IMR-90 (cell line): ENCODE measurements at regions not wholly inside any gene's neighbourhood (a gene's known extent, or its start where the extent isn't known, plus 50 kb on each side); places are given as distances from the start of the nearest gene placed in this dataset.

Experiments used
- ATAC-seq: fragments of 200-7000 bp; cut with Tn5 transposase; 2 replicates; pipeline ENCODE4 v1.9.1; 2020; ENCODE audit warnings: low read depth, mild to moderate bottlenecking, moderate library complexity
- BruUV-seq: library from RNA; stranded (reverse); fragments of 400-500 nt; replicated peaks from 2 replicates; lab custom pipeline; 2021; lab: Mats Ljungman, UMichigan
- CTCF ChIA-PET: fragments of 300-600 bp; formaldehyde crosslinking; extraction: SDS; loops from one replicate; lab custom pipeline; 2021; ENCODE audit warnings: antibody characterized with exemption; lab: Yijun Ruan, JAX
- POLR2A ChIA-PET: fragments of 300-600 bp; sonication (Branson Sonifier 250); formaldehyde crosslinking; loops from one replicate; lab custom pipeline; 2022; ENCODE audit warnings: antibody characterized with exemption; ENCODE audit not compliant: unreplicated experiment; lab: Charles Lee
- DNase-seq: peaks from one replicate; pipeline ENCODE4 v3.0.0; 2013
- H2AFZ ChIP-seq: replicated peaks from 2 replicates; pipeline ENCODE3; 2013; ENCODE audit warnings: low read length, mild to moderate bottlenecking; ENCODE audit not compliant: poor library complexity
- H2AK5ac ChIP-seq: 2 replicates; pipeline ENCODE4 v1.6.1; 2013; ENCODE audit warnings: low read depth, low read length, inconsistent platforms
- H2AK9ac ChIP-seq: replicated peaks from 2 replicates; pipeline ENCODE3; 2013; ENCODE audit warnings: mild to moderate bottlenecking, low read depth, low read length, moderate library complexity; ENCODE audit not compliant: poor library complexity
- H2BK120ac ChIP-seq: 2 replicates; pipeline ENCODE4 v1.6.1; 2013; ENCODE audit warnings: low read depth, low read length, inconsistent platforms
- H2BK15ac ChIP-seq: 3 replicates; pipeline ENCODE4 v1.6.1; 2013; ENCODE audit warnings: low read depth, low read length, inconsistent platforms
- H2BK20ac ChIP-seq: 2 replicates; pipeline ENCODE4 v1.6.1; 2013; ENCODE audit warnings: low read depth, mild to moderate bottlenecking, inconsistent platforms, low read length, moderate library complexity
- H2BK5ac ChIP-seq: 2 replicates; pipeline ENCODE4 v1.6.1; 2013; ENCODE audit warnings: mild to moderate bottlenecking, low read depth, low read length, inconsistent platforms; ENCODE audit not compliant: poor library complexity, severe bottlenecking
- H3K14ac ChIP-seq: replicated peaks from 2 replicates; pipeline ENCODE4 v1.6.1; 2013; ENCODE audit warnings: low read depth, low read length, inconsistent platforms
- H3K18ac ChIP-seq: 2 replicates; pipeline ENCODE4 v1.6.1; 2013; ENCODE audit warnings: low read depth, low read length, control low read depth
- H3K23ac ChIP-seq: 2 replicates; pipeline ENCODE4 v1.6.1; 2013; ENCODE audit warnings: low read depth, low read length, inconsistent platforms
- H3K27ac ChIP-seq: 2 replicates; pipeline ENCODE4 v1.5.1; 2013; ENCODE audit warnings: mild to moderate bottlenecking, control low read depth, low read length; ENCODE audit not compliant: insufficient read depth
- H3K27me3 ChIP-seq: 2 replicates; pipeline ENCODE4 v1.6.1; 2013; ENCODE audit warnings: low read length; ENCODE audit not compliant: control insufficient read depth, insufficient read depth
- H3K36me3 ChIP-seq: 2 replicates; pipeline ENCODE4 v1.6.1; 2013; ENCODE audit warnings: low read length, mixed read lengths; ENCODE audit not compliant: control insufficient read depth, insufficient read depth
- H3K4ac ChIP-seq: 2 replicates; pipeline ENCODE4 v1.6.1; 2013; ENCODE audit warnings: low read depth, low read length, inconsistent platforms
- H3K4me1 ChIP-seq: 2 replicates; pipeline ENCODE4 v1.6.1; 2013; ENCODE audit warnings: low read length, mixed read lengths; ENCODE audit not compliant: control insufficient read depth, insufficient read depth
- H3K4me2 ChIP-seq: 2 replicates; pipeline ENCODE4 v1.6.1; 2013; ENCODE audit warnings: low read depth, mild to moderate bottlenecking, control low read depth, low read length, moderate library complexity
- H3K4me3 ChIP-seq: 2 replicates; pipeline ENCODE4 v1.5.1; 2013; ENCODE audit warnings: low read depth, mild to moderate bottlenecking, control low read depth, low read length, moderate library complexity; ENCODE audit not compliant: insufficient read depth
- H3K56ac ChIP-seq: 2 replicates; pipeline ENCODE4 v1.6.1; 2013; ENCODE audit warnings: low read length, inconsistent platforms; ENCODE audit not compliant: insufficient read depth; ENCODE audit errors: extremely low read depth
- H3K79me1 ChIP-seq, 2 experiments: 2 replicates each; pipeline ENCODE4 v1.6.1; 2013; ENCODE audit warnings: low read length in 2 of 2, inconsistent platforms in 1 of 2, low read depth in 1 of 2
- H3K9ac ChIP-seq: 2 replicates; pipeline ENCODE4 v1.6.1; 2013; ENCODE audit warnings: low read depth, low read length, control low read depth
- H3K9me1 ChIP-seq: 2 replicates; pipeline ENCODE4 v1.6.1; 2013; ENCODE audit warnings: low read length, inconsistent platforms; ENCODE audit not compliant: insufficient read depth
- H3K9me3 ChIP-seq: 2 replicates; pipeline ENCODE4 v1.6.1; 2013; ENCODE audit warnings: low read length; ENCODE audit not compliant: control insufficient read depth, insufficient read depth
- H4K20me1 ChIP-seq: 2 replicates; pipeline ENCODE4 v1.6.1; 2013; ENCODE audit warnings: low read length, inconsistent platforms; ENCODE audit not compliant: insufficient read depth
- H4K5ac ChIP-seq: 2 replicates; pipeline ENCODE4 v1.6.1; 2013; ENCODE audit warnings: mild to moderate bottlenecking, low read depth, low read length, control low read depth
- H4K8ac ChIP-seq, 2 experiments: 2 replicates each; pipeline ENCODE4 v1.6.1; 2013; ENCODE audit warnings: low read depth in 2 of 2, low read length in 2 of 2, control low read depth in 1 of 2, inconsistent platforms in 1 of 2
- H4K91ac ChIP-seq: 2 replicates; pipeline ENCODE4 v1.6.1; 2013; ENCODE audit warnings: low read depth, low read length, inconsistent platforms; ENCODE audit not compliant: insufficient read depth
- CEBPB ChIP-seq: IDR thresholded peaks from 2 replicates; pipeline ENCODE4 v1.6.1; 2012; ENCODE audit warnings: low read depth, low read length, improper control_type of control experiment
- WGBS, 2 experiments: methylation state at CpG; one replicate each; pipeline versions ENCODE4 v1.1.5 to v1.1.7; 2013; ENCODE audit warnings: missing lambda C conversion rate in 2 of 2; ENCODE audit not compliant: insufficient read length in 1 of 2; ENCODE audit errors: extremely low coverage in 2 of 2; 5-methylcytosine and 5-hydroxymethylcytosine counted together
- dilution Hi-C: fragments of 300-500 bp; cut with HindIII; formaldehyde crosslinking; loops from one replicate; pipeline ENCODE4 v1.14.3; 2018; ENCODE audit warnings: low sequenced_read_pairs; ENCODE audit not compliant: unreplicated experiment
- in situ Hi-C: fragments of 300-500 bp; cut with MboI; formaldehyde crosslinking; loops from 3 replicates; pipeline ENCODE4 v1.14.3; 2019; ENCODE audit warnings: low sequenced_read_pairs, inconsistent platforms, mixed read lengths
- intact Hi-C: fragments of 100-400 bp; cut with micrococcal nuclease; formaldehyde crosslinking; loops from 2 replicates; pipeline ENCODE4 v1.10.0; 2022
- TF ChIP-seq, protein P1 (sequence below): fragments of 150-350 bp; IDR thresholded peaks from 2 replicates; pipeline ENCODE4 v1.6.1; 2016; ENCODE audit warnings: low read depth, mild to moderate bottlenecking, low read length, moderate library complexity, borderline replicate concordance

DNA sequence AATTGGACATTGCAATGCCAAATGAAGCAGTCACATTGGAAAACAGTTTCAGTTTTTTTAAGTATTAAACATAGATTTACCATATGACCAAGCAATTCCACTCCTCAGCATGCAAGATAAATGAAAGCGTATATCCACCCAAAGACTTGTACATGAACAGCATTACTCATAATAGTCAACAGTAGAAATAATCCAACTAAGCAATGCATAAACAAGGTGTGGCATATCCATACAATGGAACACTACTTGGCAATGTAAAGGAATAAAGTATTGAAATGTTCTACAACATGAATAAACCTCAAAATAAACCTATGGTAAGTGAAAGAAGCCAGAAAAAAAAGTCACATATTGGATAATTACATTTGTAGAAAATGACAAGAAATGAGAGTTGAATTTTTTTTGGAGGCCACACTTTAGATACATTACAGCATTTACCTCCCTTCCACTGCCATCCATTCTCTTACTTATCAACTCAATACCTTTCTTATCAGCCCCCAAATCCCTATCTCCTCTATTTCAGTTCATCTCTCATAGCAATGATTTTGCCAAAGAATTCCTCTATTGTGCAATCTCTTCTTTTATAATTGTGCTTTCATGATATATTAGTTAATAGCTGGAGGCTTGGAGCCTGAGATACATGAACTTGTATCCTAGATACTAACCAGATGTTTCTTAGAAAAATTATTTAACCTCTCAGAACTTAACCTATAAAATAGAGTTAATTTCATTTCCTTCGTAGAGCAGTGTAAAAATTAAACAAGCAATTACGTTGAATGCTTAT is 414.2 kb upstream of the C1orf87 start:
- Histone ChIP-seq H2AK5ac (no peak overlapping the region), H2BK15ac (no peak overlapping the region), H2BK120ac (no peak overlapping the region), H4K5ac (no peak overlapping the region), H2AFZ (no peak overlapping the region), H4K91ac (no peak overlapping the region), H3K4me2 (no peak overlapping the region), H3K23ac (no peak overlapping the region), H3K27ac (no peak overlapping the region), H4K20me1 (no peaks in the 10 kb centered on the region), H3K4me1 (no peaks in the 10 kb centered on the region), H3K79me1 (no peaks in the 10 kb centered on the region), H3K9me1 (no peaks in the 10 kb centered on the region), H3K27me3 (no peaks in the 10 kb centered on the region), H3K9ac (no peak overlapping the region), H3K18ac (no peak overlapping the region), H3K4ac (no peak overlapping the region), H2AK9ac (no peak overlapping the region), H3K4me3 (no peak overlapping the region), H2BK20ac (no peak overlapping the region), H3K56ac (no peak overlapping the region), H2BK5ac (no peak overlapping the region), H3K36me3 (no peaks in the 10 kb centered on the region), H4K8ac (no peak overlapping the region), H3K9me3 (0 out of 2 replicates have a peak, but pooled peaks cover 2% of the 10 kb centered on the region), H3K14ac (no peak overlapping the region)
- no TSS peak for BruUV-seq
- in situ Hi-C loops (no loop called here), dilution Hi-C loops (no loop called here), intact Hi-C loops (no loop called here)
- ATAC-seq: no peak
- ChIA-PET CTCF (no interaction called here), POLR2A (no interaction called here)
- no CpG with 5 or more reads among the region's 3 CpGs for WGBS, 2 experiments
- TF ChIP-seq, protein P1, sequence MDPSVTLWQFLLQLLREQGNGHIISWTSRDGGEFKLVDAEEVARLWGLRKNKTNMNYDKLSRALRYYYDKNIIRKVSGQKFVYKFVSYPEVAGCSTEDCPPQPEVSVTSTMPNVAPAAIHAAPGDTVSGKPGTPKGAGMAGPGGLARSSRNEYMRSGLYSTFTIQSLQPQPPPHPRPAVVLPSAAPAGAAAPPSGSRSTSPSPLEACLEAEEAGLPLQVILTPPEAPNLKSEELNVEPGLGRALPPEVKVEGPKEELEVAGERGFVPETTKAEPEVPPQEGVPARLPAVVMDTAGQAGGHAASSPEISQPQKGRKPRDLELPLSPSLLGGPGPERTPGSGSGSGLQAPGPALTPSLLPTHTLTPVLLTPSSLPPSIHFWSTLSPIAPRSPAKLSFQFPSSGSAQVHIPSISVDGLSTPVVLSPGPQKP: no peak
- peak; percentile 60 for TF ChIP-seq CEBPB
- DNase-seq: no peak
